Kidney (tissue), 13 donors: ENCODE measurements at regions not wholly inside any gene's neighbourhood (a gene's known extent, or its start where the extent isn't known, plus 50 kb on each side); places are given as distances from the start of the nearest gene placed in this dataset.

Experiments
- DNase-seq, 5 donors: peaks; one replicate each; pipeline ENCODE4 v3.0.0-alpha.2; 2013 to 2020
- FAIRE-seq: peaks from 2 replicates; lab custom pipeline; 2012; peaks lifted over from hg19 to GRCh38; lab: Jason Lieb, UNC
- H3K27ac ChIP-seq, 2 donors: one replicate each; pipeline ENCODE4 v1.7.0; 2013; ENCODE audit warnings: low read depth in 2 of 2, low read length in 2 of 2, inconsistent platforms in 1 of 2
- H3K27me3 ChIP-seq: one replicate; pipeline ENCODE4 v1.7.1; 2013; ENCODE audit warnings: low read length, inconsistent platforms; ENCODE audit not compliant: control insufficient read depth, insufficient read depth
- H3K36me3 ChIP-seq, 3 donors: one replicate each; pipeline versions ENCODE4 v1.7.0 to v1.7.1; 2013; ENCODE audit warnings: low read length in 3 of 3, control low read depth in 1 of 3, inconsistent platforms in 1 of 3; ENCODE audit not compliant: insufficient read depth in 3 of 3, control insufficient read depth in 2 of 3
- H3K4me1 ChIP-seq, 3 donors: one replicate each; pipeline versions ENCODE4 v1.7.0 to v1.7.1; 2013; ENCODE audit warnings: low read length in 3 of 3, inconsistent platforms in 1 of 3, low read depth in 1 of 3; ENCODE audit not compliant: control insufficient read depth in 2 of 3, insufficient read depth in 2 of 3
- H3K4me3 ChIP-seq, 3 donors: one replicate each; pipeline versions ENCODE4 v1.7.0 to v1.8.1; 2013; ENCODE audit warnings: low read length in 3 of 3, control low read depth in 1 of 3, inconsistent platforms in 1 of 3
- H3K9ac ChIP-seq, 3 donors: one replicate each; pipeline versions ENCODE4 v1.7.0 to v1.7.1; 2013; ENCODE audit warnings: low read length in 3 of 3, control low read depth in 1 of 3, inconsistent platforms in 1 of 3
- H3K9me3 ChIP-seq, 3 donors: one replicate each; pipeline versions ENCODE4 v1.7.0 to v1.7.1; 2013; ENCODE audit warnings: low read length in 3 of 3, control low read depth in 1 of 3, inconsistent platforms in 1 of 3; ENCODE audit not compliant: control insufficient read depth in 2 of 3, insufficient read depth in 1 of 3
- CTCF ChIP-seq: IDR thresholded peaks from 3 replicates; pipeline ENCODE4 v1.5.1; 2012; ENCODE audit warnings: mild to moderate bottlenecking, moderate library complexity, borderline replicate concordance; ENCODE audit not compliant: insufficient read depth; ENCODE audit errors: extremely low read depth
- intact Hi-C: fragments of 100-400 bp; cut with DNase I; formaldehyde crosslinking; loops from one replicate; pipeline ENCODE4 v1.11.1; 2022
- donor health status: control.
- donor health status: control.
- donor health status: control.
- donor health status: control.
- donor health status: control.
- donor health status: DM: yes; HTN: yes; CAD: no.
- donor health status: Normal renal cell carcinoma (clear cell type).

- H3K36me3 ChIP-seq: no peaks in the 10 kb centered on the region
- no peak for TF ChIP-seq CTCF
- H3K27me3 ChIP-seq: no peaks in the 10 kb centered on the region
- FAIRE-seq (no peak), DNase-seq (no peak)
- H3K9me3 ChIP-seq: no peaks in the 10 kb centered on the region
- no peak overlapping the region for H3K4me3 ChIP-seq
- no peak overlapping the region for H3K9ac ChIP-seq
- no peaks in the 10 kb centered on the region for H3K4me1 ChIP-seq
- no peak overlapping the region for H3K27ac ChIP-seq
- intact Hi-C loops: no loop called here
These were observed 149.9 kb upstream of the FST start for GRCh38 chr5:53330491-53330890.

GRCh38 chr5:53331463-53331862 is 149.0 kb upstream of the FST start:
- H3K9ac ChIP-seq: no peak overlapping the region
- FAIRE-seq (no peak), DNase-seq (no peak)
- H3K4me1 ChIP-seq: no peaks in the 10 kb centered on the region
- H3K27me3 ChIP-seq: no peaks in the 10 kb centered on the region
- no peak for TF ChIP-seq CTCF
- no peaks in the 10 kb centered on the region for H3K36me3 ChIP-seq
- no peaks in the 10 kb centered on the region for H3K9me3 ChIP-seq
- no peak overlapping the region for H3K4me3 ChIP-seq
- no peak overlapping the region for H3K27ac ChIP-seq
- intact Hi-C loops: no loop called here

GRCh38 chr5:53333160-53333559 is 147.3 kb upstream of the FST start:
- intact Hi-C loops: no loop called here
- Histone ChIP-seq H3K36me3 (no peaks in the 10 kb centered on the region), H3K9me3 (no peaks in the 10 kb centered on the region), H3K4me3 (no peak overlapping the region), H3K9ac (no peak overlapping the region), H3K4me1 (no peaks in the 10 kb centered on the region), H3K27ac (no peak overlapping the region), H3K27me3 (no peaks in the 10 kb centered on the region)
- TF ChIP-seq CTCF: no peak
- DNase-seq (no peak), FAIRE-seq (no peak)

GRCh38 chr5:53334431-53334941 is 145.9 kb upstream of the FST start:
- intact Hi-C loops: no loop called here
- FAIRE-seq: no peak
- no peak overlapping the region for H3K27ac ChIP-seq

More at GRCh38 chr5:53334431-53334941, 145.9 kb upstream of the FST start:
- Histone ChIP-seq H3K36me3 (no peaks in the 10 kb centered on the region), H3K4me3 (no peak overlapping the region), H3K27me3 (no peaks in the 10 kb centered on the region), H3K9ac (no peak overlapping the region), H3K9me3 (no peaks in the 10 kb centered on the region), H3K4me1 (no peaks in the 10 kb centered on the region)
- no peak for TF ChIP-seq CTCF
- no peak for DNase-seq
